ENCODE measurements at regions not wholly inside any gene's neighbourhood (a gene's known extent, or its start where the extent isn't known, plus 50 kb on each side); places are given as distances from the start of the nearest gene placed in this dataset.

DNA sequence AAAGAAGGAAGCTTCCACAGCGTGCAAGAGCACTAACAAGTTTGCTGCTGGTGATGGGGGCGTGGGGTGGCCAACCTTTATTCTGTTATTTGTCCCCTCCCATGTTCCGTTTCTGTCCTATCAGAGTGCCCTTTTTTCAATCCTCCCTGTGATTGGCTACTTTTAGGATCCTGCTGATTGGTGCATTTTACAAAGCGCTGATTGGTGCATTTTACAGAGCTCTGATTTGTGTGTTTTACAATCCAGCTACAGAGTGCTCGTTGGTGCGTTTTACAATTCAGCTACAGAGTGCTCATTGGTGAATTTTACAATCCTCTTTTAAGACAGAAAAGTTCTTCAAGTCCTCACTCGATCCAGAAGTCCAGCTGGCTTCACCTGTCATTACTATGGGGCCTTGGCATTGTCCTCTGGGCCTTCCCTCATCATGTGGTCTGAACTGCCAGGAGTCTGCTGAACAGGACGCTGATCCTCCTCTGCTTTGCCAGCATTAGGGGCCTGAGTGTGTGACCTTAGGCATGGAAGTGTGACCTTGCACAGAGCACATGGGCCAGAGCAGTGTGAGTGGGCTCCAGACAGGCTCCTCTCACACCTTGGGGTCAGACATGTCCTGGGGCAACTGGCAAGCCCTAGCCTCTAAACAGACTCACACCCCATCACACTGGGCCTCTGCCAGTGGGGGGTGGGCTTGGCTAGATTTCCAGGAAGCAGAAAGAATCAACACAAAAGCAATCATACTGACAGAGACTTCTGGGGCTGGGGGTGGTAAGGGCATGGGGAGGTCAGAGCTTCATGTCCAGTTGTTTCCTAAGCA is 167.4 kb downstream of the PTPN20 start:
- TF ChIP-seq, protein P1, sequence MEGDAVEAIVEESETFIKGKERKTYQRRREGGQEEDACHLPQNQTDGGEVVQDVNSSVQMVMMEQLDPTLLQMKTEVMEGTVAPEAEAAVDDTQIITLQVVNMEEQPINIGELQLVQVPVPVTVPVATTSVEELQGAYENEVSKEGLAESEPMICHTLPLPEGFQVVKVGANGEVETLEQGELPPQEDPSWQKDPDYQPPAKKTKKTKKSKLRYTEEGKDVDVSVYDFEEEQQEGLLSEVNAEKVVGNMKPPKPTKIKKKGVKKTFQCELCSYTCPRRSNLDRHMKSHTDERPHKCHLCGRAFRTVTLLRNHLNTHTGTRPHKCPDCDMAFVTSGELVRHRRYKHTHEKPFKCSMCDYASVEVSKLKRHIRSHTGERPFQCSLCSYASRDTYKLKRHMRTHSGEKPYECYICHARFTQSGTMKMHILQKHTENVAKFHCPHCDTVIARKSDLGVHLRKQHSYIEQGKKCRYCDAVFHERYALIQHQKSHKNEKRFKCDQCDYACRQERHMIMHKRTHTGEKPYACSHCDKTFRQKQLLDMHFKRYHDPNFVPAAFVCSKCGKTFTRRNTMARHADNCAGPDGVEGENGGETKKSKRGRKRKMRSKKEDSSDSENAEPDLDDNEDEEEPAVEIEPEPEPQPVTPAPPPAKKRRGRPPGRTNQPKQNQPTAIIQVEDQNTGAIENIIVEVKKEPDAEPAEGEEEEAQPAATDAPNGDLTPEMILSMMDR (IDR thresholded peaks at IDR 0.05), result no peak
- TF ChIP-seq POLR2A (IDR thresholded peaks at IDR 0.05), result no peak
